GM18519 (cell line): ENCODE measurements at regions not wholly inside any gene's neighbourhood (a gene's known extent, or its start where the extent isn't known, plus 50 kb on each side); places are given as distances from the start of the nearest gene placed in this dataset.

Source experiments
- ATAC-seq: cut with Tn5 transposase; IDR thresholded peaks from one replicate; pipeline ENCODE4 v1.9.1; 2021; ENCODE audit warnings: mild to moderate bottlenecking, moderate library complexity; ENCODE audit not compliant: unreplicated experiment, low FRiP score

GRCh38 chr5:4042311-4042710, 446.7 kb downstream of the IRX1 start:
- ATAC-seq: no peak

GRCh38 chr5:4043135-4043534, 447.5 kb downstream of the IRX1 start:
- ATAC-seq: no peak

GRCh38 chr5:4044881-4045280, 449.2 kb downstream of the IRX1 start:
- no peak for ATAC-seq

- no peak for ATAC-seq
Observed at GRCh38 chr5:4048398-4048797, 452.8 kb downstream of the IRX1 start.

- no peak for ATAC-seq
Observed at GRCh38 chr5:4050203-4050602, 454.6 kb downstream of the IRX1 start.

- ATAC-seq: no peak
Observed at GRCh38 chr5:4053136-4053535, 457.5 kb downstream of the IRX1 start.

GRCh38 chr5:4054092-4054491, 458.5 kb downstream of the IRX1 start:
- no peak for ATAC-seq

GRCh38 chr5:4058899-4059298, 463.3 kb downstream of the IRX1 start:
- ATAC-seq: no peak

- no peak for ATAC-seq
Observed at GRCh38 chr5:4065472-4066320, 470.1 kb downstream of the IRX1 start.

- ATAC-seq: no peak
Observed at GRCh38 chr5:4068171-4068570, 472.5 kb downstream of the IRX1 start.

GRCh38 chr5:4078544-4078943, 482.9 kb downstream of the IRX1 start:
- no peak for ATAC-seq

- ATAC-seq: no peak
Observed at GRCh38 chr5:4079831-4080230, 484.2 kb downstream of the IRX1 start.

- no peak for ATAC-seq
Observed at GRCh38 chr5:4080370-4080769, 484.7 kb downstream of the IRX1 start.

- ATAC-seq: no peak
Observed at GRCh38 chr5:4081059-4081458, 485.4 kb downstream of the IRX1 start.

- ATAC-seq: no peak
Observed at GRCh38 chr5:4081466-4081865, 485.8 kb downstream of the IRX1 start.

- ATAC-seq: no peak
Observed at GRCh38 chr5:4082966-4083564, 487.4 kb downstream of the IRX1 start.

- no peak for ATAC-seq
Observed at GRCh38 chr5:4083591-4084337, 488.1 kb downstream of the IRX1 start.

GRCh38 chr5:4086081-4086480, 490.4 kb downstream of the IRX1 start:
- no peak for ATAC-seq

GRCh38 chr5:4087110-4087509, 491.5 kb downstream of the IRX1 start:
- ATAC-seq: no peak

- no peak for ATAC-seq
Observed at GRCh38 chr5:4089087-4089486, 493.5 kb downstream of the IRX1 start.

GRCh38 chr5:4093236-4093635, 497.6 kb downstream of the IRX1 start:
- no peak for ATAC-seq
